ENCODE measurements at regions not wholly inside any gene's neighbourhood (a gene's known extent, or its start where the extent isn't known, plus 50 kb on each side); places are given as distances from the start of the nearest gene placed in this dataset.

DNA sequence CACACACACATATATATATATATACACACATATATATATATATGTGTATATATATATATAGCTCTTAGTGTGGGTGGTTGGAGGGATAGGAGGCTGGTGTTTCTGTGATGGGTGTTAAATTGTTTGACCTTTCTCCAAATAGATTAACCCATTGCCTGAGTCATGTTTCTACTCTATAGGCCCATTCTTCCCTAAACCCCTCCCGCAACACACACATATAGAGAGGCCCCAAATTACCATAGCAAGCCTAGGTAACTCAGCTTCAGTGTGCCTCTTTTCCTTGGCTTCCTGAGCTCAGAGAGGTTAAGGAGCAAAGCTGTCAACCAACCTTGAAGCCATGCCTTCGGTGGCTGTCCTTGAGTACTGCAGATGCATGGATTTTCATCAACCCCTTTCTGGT is 98.7 kb upstream of the ADO start (continued):
- TF ChIP-seq CTCF (conservative IDR thresholded peaks at IDR 0.05; ENCODE audit: low read depth in 2 of 2): no peak

DNA sequence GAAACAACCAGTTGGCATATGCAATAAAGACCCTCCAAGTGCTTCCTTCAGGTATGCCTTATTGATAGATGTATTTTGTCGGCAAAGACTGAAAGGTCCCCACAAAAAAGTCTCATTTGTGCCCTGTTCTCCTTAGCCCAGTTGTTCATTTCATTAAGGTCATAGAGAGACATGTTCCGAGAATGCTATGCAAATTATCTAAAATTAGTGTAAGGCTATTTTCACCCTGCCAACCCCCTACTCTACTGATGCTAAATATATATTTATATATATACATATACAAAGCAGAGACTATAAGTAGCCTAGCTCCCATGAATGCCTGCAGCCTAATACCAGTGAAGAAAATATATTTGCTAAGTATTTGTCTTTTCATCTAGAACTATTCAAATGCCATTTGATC is 96.7 kb upstream of the ADO start:
- Mint-ChIP-seq H3K9me3 (peaks cover 19% of the 10 kb centered on the region; the same call in 2 of the 3 replicates), H3K4me3 (no peak overlapping the region), H3K27ac (no peak overlapping the region), H3K4me1 (no peaks in the 10 kb centered on the region), H3K36me3 (ENCODE audit: low read depth) (peaks cover 3% of the 10 kb centered on the region; the same call in 1 of the 3 replicates), H3K27me3 (ENCODE audit: insufficient read depth, low read depth, poor library complexity) (no peaks in the 10 kb centered on the region)
- Histone ChIP-seq H3K36me3 (ENCODE audit: insufficient read depth) (no peaks in the 10 kb centered on the region; the same call in 1 of the 2 replicates), H2AFZ (no peak overlapping the region), H3K4me3 (no peak overlapping the region), H3K79me2 (replicated peaks; ENCODE audit: insufficient read depth) (no peaks in the 10 kb centered on the region), H3K27me3 (ENCODE audit: insufficient read depth) (no peaks in the 10 kb centered on the region), H3F3A (replicated peaks; ENCODE audit: low read depth) (no peaks in the 10 kb centered on the region), H4K20me1 (replicated peaks; ENCODE audit: insufficient read depth) (no peaks in the 10 kb centered on the region), H3K4me1 (ENCODE audit: insufficient read depth) (no peaks in the 10 kb centered on the region), H3K9me2 (ENCODE audit: insufficient read depth) (peaks cover 11% of the 10 kb centered on the region; the same call in 1 of the 2 replicates), H3K27ac (ENCODE audit: low read depth) (no peak overlapping the region), H3K4me2 (no peak overlapping the region)
- ATAC-seq (no peak), DNase-seq (ENCODE audit: low spot score) (no peak)
- TF ChIP-seq NANOG (IDR thresholded peaks at IDR 0.05; ENCODE audit: borderline replicate concordance): no peak
- no peak for TF ChIP-seq ZNF114 (CRISPR knock-in tag; IDR thresholded peaks at IDR 0.05)
- no peak for TF ChIP-seq POLR2AphosphoS5 (IDR thresholded peaks at IDR 0.05; ENCODE audit: low read depth)
- TF ChIP-seq ETS1 (IDR thresholded peaks at IDR 0.05): no peak
- no peak for TF ChIP-seq JUNB (IDR thresholded peaks at IDR 0.05; ENCODE audit: unreplicated experiment)
- TF ChIP-seq ZNF331 (CRISPR knock-in tag; IDR thresholded peaks at IDR 0.05; ENCODE audit: low read depth): no peak
- no peak for TF ChIP-seq CTCF (conservative IDR thresholded peaks at IDR 0.05; ENCODE audit: low read depth in 2 of 2)
- no peak for TF ChIP-seq STAT1 (IDR thresholded peaks at IDR 0.05; ENCODE audit: unreplicated experiment)
- TF ChIP-seq EZH2phosphoT487 (IDR thresholded peaks at IDR 0.05; ENCODE audit: unreplicated experiment): no peak
- TF ChIP-seq, protein P1, sequence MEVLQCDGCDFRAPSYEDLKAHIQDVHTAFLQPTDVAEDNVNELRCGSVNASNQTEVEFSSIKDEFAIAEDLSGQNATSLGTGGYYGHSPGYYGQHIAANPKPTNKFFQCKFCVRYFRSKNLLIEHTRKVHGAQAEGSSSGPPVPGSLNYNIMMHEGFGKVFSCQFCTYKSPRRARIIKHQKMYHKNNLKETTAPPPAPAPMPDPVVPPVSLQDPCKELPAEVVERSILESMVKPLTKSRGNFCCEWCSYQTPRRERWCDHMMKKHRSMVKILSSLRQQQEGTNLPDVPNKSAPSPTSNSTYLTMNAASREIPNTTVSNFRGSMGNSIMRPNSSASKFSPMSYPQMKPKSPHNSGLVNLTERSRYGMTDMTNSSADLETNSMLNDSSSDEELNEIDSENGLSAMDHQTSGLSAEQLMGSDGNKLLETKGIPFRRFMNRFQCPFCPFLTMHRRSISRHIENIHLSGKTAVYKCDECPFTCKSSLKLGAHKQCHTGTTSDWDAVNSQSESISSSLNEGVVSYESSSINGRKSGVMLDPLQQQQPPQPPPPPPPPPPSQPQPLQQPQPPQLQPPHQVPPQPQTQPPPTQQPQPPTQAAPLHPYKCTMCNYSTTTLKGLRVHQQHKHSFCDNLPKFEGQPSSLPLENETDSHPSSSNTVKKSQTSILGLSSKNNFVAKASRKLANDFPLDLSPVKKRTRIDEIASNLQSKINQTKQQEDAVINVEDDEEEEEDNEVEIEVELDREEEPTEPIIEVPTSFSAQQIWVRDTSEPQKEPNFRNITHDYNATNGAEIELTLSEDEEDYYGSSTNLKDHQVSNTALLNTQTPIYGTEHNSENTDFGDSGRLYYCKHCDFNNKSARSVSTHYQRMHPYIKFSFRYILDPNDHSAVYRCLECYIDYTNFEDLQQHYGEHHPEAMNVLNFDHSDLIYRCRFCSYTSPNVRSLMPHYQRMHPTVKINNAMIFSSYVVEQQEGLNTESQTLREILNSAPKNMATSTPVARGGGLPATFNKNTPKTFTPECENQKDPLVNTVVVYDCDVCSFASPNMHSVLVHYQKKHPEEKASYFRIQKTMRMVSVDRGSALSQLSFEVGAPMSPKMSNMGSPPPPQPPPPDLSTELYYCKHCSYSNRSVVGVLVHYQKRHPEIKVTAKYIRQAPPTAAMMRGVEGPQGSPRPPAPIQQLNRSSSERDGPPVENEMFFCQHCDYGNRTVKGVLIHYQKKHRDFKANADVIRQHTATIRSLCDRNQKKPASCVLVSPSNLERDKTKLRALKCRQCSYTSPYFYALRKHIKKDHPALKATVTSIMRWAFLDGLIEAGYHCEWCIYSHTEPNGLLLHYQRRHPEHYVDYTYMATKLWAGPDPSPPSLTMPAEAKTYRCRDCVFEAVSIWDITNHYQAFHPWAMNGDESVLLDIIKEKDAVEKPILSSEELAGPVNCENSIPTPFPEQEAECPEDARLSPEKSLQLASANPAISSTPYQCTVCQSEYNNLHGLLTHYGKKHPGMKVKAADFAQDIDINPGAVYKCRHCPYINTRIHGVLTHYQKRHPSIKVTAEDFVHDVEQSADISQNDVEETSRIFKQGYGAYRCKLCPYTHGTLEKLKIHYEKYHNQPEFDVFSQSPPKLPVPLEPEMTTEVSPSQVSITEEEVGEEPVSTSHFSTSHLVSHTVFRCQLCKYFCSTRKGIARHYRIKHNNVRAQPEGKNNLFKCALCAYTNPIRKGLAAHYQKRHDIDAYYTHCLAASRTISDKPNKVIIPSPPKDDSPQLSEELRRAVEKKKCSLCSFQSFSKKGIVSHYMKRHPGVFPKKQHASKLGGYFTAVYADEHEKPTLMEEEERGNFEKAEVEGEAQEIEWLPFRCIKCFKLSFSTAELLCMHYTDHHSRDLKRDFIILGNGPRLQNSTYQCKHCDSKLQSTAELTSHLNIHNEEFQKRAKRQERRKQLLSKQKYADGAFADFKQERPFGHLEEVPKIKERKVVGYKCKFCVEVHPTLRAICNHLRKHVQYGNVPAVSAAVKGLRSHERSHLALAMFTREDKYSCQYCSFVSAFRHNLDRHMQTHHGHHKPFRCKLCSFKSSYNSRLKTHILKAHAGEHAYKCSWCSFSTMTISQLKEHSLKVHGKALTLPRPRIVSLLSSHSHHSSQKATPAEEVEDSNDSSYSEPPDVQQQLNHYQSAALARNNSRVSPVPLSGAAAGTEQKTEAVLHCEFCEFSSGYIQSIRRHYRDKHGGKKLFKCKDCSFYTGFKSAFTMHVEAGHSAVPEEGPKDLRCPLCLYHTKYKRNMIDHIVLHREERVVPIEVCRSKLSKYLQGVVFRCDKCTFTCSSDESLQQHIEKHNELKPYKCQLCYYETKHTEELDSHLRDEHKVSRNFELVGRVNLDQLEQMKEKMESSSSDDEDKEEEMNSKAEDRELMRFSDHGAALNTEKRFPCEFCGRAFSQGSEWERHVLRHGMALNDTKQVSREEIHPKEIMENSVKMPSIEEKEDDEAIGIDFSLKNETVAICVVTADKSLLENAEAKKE (CRISPR knock-in tag; IDR thresholded peaks at IDR 0.05): no peak
- TF ChIP-seq, protein P2, sequence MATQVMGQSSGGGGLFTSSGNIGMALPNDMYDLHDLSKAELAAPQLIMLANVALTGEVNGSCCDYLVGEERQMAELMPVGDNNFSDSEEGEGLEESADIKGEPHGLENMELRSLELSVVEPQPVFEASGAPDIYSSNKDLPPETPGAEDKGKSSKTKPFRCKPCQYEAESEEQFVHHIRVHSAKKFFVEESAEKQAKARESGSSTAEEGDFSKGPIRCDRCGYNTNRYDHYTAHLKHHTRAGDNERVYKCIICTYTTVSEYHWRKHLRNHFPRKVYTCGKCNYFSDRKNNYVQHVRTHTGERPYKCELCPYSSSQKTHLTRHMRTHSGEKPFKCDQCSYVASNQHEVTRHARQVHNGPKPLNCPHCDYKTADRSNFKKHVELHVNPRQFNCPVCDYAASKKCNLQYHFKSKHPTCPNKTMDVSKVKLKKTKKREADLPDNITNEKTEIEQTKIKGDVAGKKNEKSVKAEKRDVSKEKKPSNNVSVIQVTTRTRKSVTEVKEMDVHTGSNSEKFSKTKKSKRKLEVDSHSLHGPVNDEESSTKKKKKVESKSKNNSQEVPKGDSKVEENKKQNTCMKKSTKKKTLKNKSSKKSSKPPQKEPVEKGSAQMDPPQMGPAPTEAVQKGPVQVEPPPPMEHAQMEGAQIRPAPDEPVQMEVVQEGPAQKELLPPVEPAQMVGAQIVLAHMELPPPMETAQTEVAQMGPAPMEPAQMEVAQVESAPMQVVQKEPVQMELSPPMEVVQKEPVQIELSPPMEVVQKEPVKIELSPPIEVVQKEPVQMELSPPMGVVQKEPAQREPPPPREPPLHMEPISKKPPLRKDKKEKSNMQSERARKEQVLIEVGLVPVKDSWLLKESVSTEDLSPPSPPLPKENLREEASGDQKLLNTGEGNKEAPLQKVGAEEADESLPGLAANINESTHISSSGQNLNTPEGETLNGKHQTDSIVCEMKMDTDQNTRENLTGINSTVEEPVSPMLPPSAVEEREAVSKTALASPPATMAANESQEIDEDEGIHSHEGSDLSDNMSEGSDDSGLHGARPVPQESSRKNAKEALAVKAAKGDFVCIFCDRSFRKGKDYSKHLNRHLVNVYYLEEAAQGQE (IDR thresholded peaks at IDR 0.05; ENCODE audit: unreplicated experiment): no peak
